RPMI7951 (cell line): ENCODE measurements at regions not wholly inside any gene's neighbourhood (a gene's known extent, or its start where the extent isn't known, plus 50 kb on each side); places are given as distances from the start of the nearest gene placed in this dataset.
"Not testable (repeated sequence)": the region's sequence is repeated elsewhere in the genome, so short reads cannot be mapped to it uniquely, and the experiment has no call there.

ENCODE experiments used
- DNase-seq: peaks from one replicate; pipeline ENCODE4 v3.0.0-alpha.2; 2012; ENCODE audit warnings: low read depth

GRCh38 chr15:99455789-99456160 lies 110.0 kb upstream of the MEF2A start:
- no peak for DNase-seq

- DNase-seq, result no peak
Observed at GRCh38 chr15:99464137-99464536, 101.6 kb upstream of the MEF2A start.

DNA sequence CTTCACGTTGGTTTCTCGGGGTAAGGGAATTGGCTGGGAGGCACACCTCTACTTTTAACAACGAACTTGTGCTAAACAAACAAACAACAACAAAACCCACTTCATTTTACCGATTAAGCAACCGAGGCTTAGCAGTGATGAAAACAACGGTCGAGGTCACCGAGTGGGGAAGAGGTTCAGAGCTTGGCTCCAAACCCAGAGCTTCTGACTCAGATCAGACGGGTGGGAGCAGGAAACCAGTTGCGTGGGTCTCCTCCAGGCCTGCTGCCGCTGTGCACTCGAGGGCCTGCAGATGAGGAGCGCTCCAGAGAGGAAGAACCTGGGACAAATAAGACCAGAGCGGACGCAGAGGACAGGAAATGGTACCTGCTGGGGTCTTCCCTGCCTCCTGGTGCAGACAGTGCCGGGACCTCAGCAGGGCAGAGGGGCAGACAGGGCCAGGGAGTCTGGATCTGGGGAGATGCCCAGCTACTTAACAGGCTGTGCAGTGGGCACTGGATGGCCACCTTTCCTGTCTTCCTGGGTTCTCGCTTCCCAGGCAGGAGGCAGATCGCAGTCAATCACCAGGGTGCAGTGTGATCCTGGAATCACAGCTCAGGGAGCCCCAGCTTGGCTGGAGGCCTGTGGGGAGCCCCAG lies 99.0 kb upstream of the MEF2A start:
- no peak for DNase-seq

DNA sequence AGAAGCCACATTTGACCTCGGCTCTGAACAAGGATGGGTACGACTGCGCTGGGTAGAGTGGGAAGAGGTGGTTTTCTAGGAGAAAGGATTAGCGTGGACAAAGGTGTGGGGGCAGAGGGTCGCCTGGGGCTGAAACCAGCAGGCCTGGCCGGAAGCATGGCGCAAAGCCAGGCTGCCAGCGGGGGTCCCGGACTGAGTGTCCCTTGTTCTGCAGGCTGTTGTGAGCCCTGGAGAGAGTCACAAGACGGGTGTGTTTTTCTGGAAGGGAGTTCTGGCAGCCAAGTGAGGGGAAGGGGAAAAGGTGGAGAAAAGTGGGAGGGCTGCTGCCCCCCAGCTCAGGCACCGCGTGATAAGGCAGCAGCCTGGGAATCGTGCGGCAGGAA lies 98.5 kb upstream of the MEF2A start:
- DNase-seq, result no peak

- no peak for DNase-seq
Observed at GRCh38 chr15:99467853-99468464, 97.8 kb upstream of the MEF2A start.

- DNase-seq, result not testable (repeated sequence)
Observed at GRCh38 chr15:99470204-99470603, 95.6 kb upstream of the MEF2A start.

- no peak for DNase-seq
Observed at GRCh38 chr15:99472416-99473145, 93.2 kb upstream of the MEF2A start.

- DNase-seq, result no peak
Observed at GRCh38 chr15:99473981-99474906, 91.5 kb upstream of the MEF2A start.

DNA sequence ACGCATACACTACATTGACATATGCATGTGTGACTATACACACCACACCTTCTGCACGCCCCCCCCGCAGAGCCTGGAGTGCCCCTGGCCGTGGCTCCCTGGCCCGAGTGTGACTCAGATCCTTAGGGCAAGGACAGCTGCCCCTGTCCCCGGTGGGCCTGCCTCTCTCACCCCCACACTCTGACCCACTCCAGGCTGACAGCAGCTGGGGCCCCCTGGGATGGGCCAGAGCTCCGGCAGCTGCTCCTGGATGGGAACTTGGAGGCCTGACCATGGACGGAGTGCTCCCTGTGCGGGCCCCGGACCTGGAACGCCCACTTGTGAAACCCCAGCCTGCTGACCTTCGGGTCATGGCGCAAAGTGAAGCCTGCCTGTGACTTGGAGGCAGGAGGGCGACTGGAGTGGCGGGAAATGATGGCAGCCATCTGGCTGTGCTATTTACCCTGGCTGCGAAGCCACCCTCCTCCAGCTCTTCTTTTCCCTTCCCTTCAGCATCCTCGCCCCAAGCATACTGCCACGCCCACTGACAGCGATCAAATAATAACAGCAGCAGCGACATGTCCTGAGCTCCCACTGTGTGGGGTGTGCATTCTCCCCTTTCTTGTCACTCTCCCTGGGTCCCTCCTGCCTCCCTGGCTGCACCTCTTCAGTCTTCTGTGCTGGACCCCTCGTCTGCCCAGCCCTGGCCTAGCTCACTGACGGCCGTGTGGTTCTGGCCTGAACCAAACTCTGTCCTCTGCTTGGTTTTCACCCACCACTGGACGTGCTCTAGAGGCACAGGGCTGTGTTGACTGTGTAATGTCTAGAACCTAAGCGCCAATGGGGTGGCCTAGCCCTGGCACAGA lies 90.7 kb upstream of the MEF2A start:
- DNase-seq, result no peak

DNA sequence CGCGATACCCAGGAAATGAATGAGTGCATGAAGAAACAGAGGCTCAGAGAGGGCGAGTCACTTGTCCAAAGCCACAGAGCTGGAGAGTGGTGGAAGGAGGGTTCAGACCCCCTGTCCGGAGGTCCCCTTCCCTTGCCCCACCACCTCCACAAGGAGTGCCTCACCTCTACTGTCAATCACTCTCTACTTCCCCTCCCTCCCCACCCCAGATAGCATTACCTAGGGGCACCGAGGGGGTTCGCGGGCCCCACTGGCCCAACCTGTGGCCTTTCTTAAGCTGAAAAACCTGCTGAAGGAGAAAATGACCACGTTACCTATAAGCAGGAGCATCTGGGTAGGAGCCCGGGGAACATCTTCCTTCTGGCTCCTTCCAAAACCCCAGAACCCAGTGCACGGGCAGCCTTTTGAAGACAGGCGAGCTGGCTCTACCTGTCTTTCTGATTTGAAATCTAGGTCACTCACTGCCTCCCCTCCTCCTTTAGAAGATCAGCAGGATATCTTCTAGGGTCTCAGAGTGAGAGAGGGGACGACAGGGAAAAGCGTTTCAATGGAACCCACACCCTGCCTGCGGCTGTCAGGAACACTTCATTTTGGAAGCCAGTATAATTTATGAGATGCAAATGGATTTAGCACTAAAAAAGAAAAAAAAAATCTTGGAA lies 89.9 kb upstream of the MEF2A start:
- no peak for DNase-seq

DNA sequence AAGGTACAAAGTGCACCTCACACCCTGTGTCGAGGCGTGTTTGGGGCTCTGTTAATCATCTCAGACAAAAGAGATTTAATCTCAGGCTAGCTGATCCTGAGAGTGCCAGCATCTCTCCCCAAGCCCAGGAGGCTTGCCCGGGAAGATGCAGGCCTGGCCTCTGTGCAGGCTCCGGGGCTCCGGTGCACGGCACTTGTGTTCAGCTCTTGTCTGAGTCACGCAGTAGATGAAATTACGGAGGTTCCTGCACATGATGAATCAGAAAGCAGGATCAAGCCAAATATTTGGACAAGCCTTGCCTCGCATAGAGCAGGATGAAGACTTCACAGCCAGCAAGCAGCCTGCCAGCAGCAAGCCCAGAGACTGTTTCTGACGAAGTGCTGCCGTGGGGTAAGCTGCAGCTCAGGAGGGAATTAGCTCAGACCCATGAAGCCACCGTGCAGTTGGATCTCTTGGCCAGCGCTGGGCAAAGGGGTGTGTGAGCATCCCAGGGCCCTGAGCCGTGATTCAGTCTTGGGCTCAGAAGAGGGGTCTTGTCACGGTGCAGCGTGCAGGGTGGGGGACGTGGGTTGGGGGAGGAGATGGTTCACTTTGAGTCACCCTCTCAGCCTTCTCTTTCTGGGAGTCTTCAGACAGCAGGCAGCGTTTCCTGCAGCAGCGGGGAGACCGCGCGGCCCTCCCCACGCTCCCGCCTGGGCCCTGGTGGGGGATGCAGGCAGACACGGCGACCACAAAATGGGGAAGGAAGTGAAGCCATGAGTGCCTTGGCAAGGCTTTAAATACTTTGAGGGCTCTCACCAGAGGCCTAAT lies 89.2 kb upstream of the MEF2A start:
- peak; percentile 95 for DNase-seq

GRCh38 chr15:99477791-99478471 lies 87.9 kb upstream of the MEF2A start:
- no peak for DNase-seq

GRCh38 chr15:99478977-99479376 lies 86.8 kb upstream of the MEF2A start:
- no peak for DNase-seq

- peak; percentile 17 for DNase-seq
Observed at GRCh38 chr15:99480016-99480810, 85.6 kb upstream of the MEF2A start.

DNA sequence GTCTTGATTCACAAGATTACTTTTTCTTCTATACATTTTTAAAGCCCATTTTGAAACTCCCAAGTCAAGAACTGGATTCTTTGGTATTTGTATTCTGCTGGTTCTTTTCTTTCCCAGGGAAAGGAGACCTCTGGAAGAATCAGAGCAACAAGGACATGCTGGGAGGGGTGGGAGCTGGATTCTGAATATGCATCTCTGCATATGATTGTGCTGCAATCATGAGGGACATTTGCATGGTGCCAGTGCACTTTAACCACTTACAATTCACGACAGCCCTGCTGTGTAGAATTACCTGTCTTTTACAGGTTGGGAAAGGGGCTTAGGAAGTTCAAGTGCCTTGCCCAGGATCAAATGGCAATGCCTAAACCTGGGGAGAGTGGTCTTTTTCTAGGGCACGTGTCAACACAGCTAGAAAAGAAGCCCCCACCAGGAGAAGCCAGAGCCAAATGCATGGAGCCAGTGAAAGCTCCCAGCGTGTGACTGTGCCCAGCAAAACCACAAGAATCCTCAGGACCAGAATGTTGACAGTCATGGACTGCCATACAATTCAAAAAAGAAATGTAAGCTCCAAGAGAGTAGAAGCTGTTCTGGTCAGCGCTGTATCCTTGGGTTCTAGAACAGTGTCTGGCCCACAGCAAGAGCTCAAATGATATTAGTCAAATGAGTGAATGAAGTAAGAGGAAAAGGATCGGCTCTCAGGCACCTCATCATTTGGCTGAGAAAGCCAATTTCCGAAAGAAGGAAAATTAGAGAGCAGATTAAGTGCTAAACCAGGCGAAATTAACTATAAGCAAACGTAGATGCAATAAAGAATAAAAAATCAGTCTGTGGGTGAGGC lies 84.5 kb upstream of the MEF2A start:
- DNase-seq, result no peak

GRCh38 chr15:99481951-99482230 lies 83.9 kb upstream of the MEF2A start:
- DNase-seq, result no peak

DNA sequence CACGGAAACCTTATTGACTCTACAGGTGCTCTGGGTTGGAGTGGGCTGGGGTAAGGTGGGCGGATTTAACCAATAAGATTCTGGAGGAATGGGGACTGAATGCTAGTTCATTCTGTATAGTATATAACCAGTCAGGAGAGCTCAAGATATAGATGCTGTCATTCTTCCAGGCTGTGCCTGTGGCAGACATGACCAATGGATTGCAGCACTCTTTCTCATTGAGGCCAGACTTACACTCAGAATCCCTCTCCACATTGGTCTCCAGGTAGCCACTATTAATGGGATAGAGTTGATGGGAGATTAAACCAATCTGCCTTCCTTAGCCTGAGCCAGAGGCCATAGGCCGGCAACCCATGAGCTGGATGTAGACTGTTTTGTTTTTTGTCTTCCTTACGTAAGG lies 82.8 kb upstream of the MEF2A start:
- no peak for DNase-seq
